Choroid plexus epithelial cell (primary cell): ENCODE measurements at regions not wholly inside any gene's neighbourhood (a gene's known extent, or its start where the extent isn't known, plus 50 kb on each side); places are given as distances from the start of the nearest gene placed in this dataset.

Experiments used
- DNase-seq: peaks from one replicate; pipeline ENCODE4 v3.0.0-alpha.2; 2010; ENCODE audit warnings: low read depth
- H3K4me3 ChIP-seq: 2 replicates; pipeline ENCODE4 v1.5.1; 2011; ENCODE audit warnings: low read depth, mild to moderate bottlenecking, control low read depth, low read length, moderate library complexity
- TF ChIP-seq, protein P1 (sequence below): conservative IDR thresholded peaks from 2 replicates; pipeline ENCODE4 v1.5.1; 2011; ENCODE audit warnings: low read depth, mild to moderate bottlenecking, control low read depth, inconsistent platforms, low read length, moderate library complexity

DNA sequence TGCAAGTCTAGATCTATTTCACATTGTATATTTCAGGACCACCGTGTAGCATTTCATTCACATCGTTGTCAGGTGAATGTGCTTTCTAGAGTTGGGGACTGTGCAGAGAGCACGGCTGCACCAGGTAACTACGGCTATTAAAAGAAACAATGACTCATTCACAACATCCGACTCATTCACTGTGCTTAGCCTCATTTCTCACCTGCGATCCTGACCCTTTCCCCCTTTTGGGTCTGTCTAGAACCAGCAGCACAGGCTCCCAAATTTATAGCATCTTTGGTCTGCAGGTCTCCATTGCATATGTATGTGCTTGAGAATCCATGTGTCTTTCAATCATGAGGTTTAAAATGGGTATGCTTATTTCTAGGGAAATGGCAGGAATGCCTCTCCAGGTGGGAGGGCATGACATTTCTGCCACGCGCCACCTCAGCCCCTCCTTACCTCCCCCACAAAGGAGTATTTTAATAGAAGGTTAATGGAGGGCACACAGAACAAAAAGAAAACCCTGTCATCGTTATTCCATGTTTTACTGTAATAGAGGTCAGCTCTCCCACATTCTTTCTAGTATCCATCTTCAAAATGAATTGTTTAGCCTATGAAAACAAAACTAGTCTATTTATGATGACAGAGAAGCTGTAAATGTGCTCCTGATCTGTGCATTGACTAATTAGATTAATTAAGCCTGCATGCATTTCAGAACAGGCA is 246.7 kb upstream of the EPHA4 start:
- DNase-seq = no peak
- no peak overlapping the region for H3K4me3 ChIP-seq
- TF ChIP-seq, protein P1, sequence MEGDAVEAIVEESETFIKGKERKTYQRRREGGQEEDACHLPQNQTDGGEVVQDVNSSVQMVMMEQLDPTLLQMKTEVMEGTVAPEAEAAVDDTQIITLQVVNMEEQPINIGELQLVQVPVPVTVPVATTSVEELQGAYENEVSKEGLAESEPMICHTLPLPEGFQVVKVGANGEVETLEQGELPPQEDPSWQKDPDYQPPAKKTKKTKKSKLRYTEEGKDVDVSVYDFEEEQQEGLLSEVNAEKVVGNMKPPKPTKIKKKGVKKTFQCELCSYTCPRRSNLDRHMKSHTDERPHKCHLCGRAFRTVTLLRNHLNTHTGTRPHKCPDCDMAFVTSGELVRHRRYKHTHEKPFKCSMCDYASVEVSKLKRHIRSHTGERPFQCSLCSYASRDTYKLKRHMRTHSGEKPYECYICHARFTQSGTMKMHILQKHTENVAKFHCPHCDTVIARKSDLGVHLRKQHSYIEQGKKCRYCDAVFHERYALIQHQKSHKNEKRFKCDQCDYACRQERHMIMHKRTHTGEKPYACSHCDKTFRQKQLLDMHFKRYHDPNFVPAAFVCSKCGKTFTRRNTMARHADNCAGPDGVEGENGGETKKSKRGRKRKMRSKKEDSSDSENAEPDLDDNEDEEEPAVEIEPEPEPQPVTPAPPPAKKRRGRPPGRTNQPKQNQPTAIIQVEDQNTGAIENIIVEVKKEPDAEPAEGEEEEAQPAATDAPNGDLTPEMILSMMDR = no peak

DNA sequence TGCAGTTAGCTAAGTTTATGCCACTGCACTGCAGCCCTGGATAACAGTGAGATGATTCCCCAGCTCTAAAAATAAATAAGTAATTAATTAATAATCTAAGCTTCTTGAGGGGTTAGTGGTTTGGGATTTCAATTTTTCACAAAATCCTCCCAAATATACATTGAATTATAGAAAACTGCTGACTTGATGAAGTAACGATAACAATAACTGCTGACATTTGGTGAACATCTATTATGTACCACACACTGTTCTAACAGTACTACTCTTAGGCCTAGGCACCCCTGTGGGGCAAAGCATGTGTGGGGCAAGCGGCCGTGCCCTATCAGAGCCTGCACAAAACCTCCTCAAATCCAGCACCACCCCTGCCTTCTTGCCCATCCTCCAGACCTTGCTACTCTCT is 245.8 kb upstream of the EPHA4 start:
- TF ChIP-seq, protein P1 = no peak
- no peak overlapping the region for H3K4me3 ChIP-seq
- no peak for DNase-seq

- TF ChIP-seq, protein P1 = no peak
- no peak for DNase-seq
- H3K4me3 ChIP-seq = no peak overlapping the region
Observed at GRCh38 chr2:221817052-221817451, 244.9 kb upstream of the EPHA4 start.

DNA sequence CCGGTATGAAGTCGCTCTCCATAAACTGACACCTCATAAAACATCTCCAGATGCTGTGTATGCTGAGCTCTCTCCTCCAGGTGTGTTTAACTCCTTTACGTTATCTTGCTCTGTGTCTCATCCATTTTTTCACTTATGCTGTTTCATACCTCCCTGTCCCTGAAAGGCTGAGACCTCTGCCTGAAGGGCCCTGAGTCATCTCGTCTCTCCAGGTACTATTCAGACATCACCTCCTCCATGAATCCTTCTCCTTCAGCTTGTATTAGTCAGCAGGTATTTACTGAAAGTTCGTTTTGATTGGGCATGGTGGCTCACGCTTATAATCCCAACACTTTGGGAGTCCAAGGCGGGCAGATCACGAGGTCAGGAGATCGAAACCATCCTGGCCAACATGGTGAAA is 244.5 kb upstream of the EPHA4 start:
- no peak for DNase-seq
- H3K4me3 ChIP-seq = no peak overlapping the region
- TF ChIP-seq, protein P1 = no peak

DNA sequence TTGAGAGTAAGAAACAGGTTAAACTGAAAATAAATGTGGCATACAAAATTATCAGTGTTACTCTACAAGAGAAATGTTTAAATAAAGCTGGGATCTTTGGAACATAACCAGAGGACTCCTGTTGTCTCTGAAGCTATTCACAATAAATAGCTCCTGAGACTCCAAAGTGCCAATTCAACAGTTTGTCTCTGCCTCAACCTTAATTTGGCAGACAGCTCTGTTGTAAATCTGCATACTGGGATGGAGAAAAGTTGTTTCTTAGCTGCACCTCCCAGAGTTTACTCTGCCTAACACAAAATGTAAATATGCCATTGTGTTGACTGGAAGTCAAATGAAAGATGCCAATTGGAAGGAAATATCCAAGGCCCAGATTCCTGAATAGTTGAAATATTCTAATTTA is 238.5 kb upstream of the EPHA4 start:
- no peak overlapping the region for H3K4me3 ChIP-seq
- no peak for DNase-seq
- TF ChIP-seq, protein P1 = no peak

GRCh38 chr2:221810245-221810644 is 238.1 kb upstream of the EPHA4 start:
- DNase-seq = no peak
- H3K4me3 ChIP-seq = no peak overlapping the region
- TF ChIP-seq, protein P1 = no peak

DNA sequence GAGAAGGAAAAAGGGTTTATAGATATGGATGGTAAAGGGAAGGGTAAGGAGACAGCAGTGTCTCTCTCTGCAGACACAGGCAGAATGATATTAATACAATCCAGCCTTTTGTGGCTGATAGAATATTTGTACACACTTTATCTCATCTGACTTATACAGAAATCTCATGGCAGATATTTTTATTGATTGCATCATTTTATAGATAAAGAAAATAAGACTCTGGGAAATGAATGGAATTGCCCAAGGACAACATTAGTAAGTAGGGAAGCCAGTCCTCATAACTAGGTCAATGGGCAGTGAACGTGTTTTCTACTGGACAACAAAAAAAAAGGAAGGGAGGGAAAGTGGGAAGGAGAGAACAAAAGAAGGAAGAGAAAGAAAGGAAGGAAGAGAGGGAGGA is 236.4 kb upstream of the EPHA4 start:
- H3K4me3 ChIP-seq = no peak overlapping the region
- TF ChIP-seq, protein P1 = no peak
- DNase-seq = no peak
